CD4-positive, alpha-beta T cell treated with Interleukin-2 at 100 ng/mL for 4 hours (primary cell): ENCODE measurements at regions not wholly inside any gene's neighbourhood (a gene's known extent, or its start where the extent isn't known, plus 50 kb on each side); places are given as distances from the start of the nearest gene placed in this dataset.

Experiments
- DNase-seq: peaks from one replicate; pipeline ENCODE4 v3.0.0-alpha.2; 2020; ENCODE audit warnings: low spot score

DNA sequence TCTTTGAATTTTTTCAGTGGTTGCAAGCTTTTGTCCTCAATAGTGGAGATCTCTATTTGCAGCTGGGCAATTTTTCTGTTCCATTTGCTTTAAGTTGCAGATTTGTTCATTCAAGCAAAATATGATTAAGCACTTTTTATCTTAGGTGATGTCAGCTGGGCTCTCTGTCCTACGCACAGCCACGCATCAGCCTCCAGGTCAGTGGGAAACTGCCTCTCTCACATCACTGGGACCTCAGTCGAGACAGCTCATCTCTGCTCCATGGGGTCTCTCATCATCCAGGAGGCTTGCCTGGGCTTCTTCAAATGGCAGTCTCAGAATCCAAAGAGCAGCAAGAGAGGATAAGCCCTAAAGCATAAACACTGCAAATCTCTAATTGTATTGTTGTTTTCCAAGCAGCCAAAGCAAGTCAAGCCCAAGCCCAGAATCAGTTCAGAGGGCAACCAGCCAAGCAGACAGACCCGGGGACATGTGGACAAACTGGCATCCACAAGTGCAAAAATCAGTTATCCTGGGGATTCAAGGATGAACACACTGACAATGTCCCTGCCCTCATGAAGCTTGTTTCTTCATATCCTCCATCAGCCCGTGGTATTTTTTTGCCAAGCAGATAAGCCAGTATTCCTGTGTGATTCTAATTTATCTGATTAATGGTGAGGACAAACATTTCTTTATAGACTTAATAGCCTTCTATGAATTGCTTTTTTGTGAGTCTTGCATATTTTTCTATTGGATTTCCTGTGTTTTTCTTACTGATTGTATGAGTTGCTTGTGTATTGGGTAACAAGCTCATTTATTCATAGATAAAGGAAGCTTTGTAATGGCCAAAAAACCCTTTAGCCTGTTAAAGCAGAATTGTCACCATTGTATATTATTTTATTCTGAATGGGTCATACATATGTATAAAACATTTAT, 262.5 kb downstream of the GXYLT1 start:
- DNase-seq = no peak

DNA sequence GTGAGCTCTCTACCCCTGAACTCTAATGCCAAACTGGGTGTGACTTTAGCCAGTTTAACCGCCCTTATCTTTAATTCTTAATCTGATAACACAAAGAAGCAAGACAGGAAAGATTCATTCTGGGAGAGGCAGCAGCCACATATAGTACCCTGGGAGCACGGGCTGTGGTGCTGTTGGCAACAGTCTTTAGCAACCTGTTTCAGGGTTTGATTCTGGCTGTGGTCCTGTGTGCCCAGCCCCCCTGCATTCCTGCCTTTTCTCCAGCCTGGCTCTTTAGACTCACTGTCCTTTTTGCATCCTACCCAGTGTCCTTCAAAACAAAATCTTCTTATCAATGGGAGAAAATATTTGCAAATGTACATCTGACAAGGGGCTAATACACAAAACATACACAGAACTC, 275.2 kb downstream of the GXYLT1 start:
- DNase-seq = no peak

DNA sequence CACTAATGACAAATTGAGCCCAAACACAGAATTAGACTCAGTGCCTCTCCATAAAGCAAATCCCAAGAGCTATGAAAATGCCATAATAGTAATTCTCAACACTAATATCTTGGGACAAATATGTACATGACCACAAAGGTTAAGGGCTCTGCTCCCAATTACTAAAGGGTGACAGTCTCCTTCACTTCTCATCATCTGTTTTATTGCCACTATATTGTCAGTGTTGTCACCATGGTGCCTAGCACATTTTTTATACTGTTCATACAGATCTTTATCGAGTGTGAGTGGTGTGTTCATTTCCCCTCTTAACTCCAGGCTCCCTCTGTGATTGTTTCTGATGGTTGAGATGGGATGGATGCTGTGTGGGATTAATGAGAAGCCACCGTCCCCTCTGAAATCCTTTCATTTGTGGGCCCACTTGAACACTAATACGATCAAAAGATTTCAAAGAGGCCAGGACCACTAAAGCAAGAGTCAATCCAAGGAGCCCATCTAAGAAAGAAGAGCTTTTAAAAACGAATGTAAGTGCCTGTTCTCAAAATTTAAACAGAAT, 277.7 kb downstream of the GXYLT1 start:
- no peak for DNase-seq

DNA sequence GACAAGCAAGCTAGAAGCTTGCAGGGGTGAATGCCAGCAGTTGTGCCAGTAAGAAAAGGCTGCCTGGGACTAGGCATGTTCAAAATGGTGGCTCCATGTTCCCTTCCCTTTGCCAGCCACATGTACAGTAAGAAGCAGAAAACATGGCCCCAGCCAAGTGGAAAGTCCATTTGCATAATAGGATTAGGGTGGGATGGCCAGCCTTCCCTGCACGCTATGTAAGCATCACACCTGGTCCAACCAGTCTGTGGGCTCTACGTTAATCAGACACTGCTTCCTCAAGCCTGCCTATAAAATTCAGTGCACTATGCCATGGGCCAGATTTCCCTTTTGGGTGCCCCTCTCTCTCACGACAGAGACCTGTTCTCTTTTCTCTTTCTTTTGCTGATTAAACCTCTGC, 288.4 kb downstream of the GXYLT1 start:
- DNase-seq = no peak

DNA sequence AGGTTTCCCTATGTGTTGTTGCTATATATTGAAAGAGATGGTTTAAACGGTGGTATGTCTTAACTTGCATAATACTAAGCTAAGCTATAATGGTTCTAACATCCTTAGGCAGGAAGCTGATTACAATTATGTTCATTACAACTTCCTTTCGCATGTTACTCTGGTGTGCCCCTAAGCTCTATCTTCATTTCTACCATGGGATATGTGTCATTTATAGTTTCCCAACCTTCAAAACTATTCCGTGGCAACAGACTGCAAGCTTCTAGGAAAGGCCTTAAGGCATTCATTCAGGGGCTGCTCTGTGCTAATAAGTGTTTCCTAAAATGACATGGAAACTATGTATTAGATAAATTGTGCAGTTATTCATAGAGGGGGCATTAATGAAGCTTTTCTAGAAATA, 294.6 kb downstream of the GXYLT1 start:
- DNase-seq = no peak

DNA sequence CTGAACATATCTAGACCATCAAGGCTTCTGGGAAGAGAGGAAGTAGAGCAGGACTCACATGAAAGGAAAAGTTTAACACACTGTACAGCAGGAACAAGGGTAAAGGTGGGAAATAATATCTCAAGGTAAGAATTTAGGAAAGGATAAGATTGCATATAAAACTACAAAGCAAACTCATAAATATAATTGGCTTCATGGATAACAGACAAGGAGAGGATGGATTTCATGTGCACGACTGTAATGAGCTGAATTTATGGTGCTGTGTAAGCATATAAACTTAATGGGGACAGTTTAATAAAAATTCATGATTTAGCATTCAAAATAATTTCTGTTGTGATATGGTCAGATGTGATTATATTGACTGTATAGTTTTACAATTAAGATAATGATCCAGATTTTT, 298.0 kb downstream of the GXYLT1 start:
- DNase-seq = no peak

DNA sequence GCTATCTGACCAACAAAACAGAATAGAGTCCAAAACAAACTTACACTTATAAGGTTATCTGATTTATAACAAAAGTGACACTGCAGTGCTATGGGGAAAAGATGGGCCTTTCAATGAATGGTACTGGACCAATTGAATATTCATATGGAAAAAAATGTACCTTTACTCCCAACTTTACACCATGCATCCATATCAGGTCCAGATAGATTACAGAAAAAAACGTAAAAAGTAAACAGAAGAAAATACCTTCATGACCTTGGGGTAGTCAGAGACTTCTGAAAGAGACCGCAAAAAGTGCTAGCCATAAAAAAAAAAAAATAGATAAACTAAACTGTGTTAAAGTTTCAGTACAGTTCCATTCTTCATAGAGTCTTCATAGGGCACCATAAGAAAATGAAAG, 308.3 kb downstream of the GXYLT1 start:
- no peak for DNase-seq

DNA sequence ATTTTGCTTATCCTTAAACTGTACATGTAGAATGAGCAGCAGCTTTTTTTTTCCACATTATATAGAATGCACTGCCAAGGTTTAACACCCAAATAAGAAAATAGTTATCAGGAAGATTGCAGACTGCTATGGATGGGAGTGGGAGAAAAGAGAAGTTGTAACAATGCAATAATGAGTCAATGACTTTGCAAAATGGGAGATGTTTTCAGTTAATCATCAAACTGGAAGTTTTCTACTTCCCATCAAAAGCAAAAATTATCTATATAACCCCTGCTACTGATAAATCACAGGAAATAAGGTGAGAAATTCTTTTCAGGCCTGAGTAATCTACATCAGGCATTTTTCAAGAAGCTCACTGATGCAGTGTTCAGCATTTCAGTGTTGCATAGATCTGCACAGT, 309.1 kb downstream of the GXYLT1 start:
- no peak for DNase-seq

DNA sequence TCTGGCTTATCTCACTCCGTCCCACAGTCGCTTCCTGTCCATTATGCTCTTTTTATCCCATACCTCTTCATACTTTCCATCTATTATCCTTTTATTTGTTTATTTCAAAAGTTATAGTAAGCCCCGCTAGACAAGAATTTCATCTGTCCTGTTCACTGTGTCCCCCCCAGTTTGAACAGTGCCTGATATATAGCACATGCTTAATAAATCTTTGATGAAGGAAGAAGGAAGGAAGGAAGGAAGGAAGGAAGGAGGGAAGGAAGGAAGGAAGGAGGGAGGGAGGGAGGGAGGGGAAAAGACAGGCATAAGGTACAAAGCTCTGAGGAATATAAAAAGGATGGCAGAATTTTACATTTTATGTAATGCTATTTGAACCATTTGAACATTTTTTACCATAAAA, 324.7 kb downstream of the GXYLT1 start:
- DNase-seq = no peak

DNA sequence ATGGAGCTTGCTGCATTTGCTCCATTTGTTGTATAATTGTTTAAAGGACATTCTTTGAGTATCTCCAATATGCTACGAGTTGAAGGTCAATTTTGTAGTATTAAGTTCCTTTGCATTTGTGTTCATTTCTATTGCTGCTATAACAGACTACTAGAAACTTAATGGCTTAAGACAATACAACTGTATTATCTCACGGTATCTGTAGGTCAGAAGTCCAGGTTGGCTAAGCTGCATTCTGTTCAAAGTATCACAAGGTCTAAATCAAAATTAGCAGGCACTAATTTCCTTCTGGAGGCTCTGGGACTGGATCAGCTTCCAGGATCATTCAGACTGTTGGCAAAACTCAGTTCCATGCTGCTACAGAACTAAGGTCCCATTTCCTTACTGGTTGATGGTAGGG, 340.6 kb downstream of the GXYLT1 start:
- DNase-seq = no peak

DNA sequence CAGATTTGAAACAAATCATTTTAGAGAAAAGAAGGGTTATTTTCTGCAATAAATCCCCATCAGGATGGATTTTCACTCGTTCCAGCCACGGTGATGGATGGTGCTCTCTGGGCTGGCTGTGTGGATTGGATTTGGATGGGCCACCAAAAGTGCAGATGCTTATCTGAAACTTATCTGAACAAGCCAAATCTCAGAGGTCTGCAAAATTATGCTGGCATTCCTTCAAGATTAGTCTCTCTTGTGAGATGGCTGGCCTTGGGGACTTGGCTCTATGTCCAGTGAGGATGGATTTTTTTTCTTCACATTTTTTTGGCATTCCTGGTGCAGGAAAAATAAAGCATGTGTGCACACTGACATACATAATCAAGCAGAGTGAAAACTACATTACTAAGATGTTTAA, 341.9 kb downstream of the GXYLT1 start:
- no peak for DNase-seq

DNA sequence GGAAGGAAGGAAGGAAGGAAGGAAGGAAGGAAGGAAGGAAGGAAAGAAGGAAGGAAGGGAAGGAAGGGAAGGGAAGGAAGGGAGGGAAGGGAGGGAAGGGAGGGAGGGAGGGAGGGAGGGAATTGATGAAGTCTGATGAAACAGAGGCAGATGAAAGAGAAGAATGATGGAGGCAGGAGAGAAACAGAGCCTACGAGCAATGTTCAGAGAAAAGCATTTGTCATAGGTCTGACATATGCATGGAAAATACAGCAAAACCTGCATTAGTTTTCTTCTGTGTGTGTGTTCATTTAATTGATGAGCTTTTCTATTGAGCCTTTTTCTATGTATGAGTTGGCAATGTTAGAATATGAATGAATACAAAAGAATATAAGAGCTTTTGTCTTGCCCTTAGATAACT, 343.4 kb downstream of the GXYLT1 start:
- DNase-seq = no peak

DNA sequence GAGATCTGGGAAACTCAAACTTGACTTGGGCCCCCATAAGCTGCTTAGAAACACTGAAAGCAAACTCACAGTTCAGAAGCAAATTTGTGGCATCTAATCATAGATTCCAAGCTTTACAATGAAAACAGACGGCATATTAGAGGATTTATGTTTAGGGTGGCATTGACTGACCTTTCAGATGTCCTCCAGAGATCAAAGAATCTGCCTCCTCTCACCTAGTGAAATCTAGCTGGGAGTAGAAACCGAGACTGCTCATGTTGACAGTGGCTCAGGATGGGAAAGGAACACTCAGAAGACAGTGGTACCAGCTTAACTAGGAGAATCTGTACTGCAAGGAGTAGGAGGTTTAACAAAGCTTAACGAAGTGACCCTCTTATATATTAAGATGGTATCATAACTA, 345.0 kb downstream of the GXYLT1 start:
- no peak for DNase-seq

DNA sequence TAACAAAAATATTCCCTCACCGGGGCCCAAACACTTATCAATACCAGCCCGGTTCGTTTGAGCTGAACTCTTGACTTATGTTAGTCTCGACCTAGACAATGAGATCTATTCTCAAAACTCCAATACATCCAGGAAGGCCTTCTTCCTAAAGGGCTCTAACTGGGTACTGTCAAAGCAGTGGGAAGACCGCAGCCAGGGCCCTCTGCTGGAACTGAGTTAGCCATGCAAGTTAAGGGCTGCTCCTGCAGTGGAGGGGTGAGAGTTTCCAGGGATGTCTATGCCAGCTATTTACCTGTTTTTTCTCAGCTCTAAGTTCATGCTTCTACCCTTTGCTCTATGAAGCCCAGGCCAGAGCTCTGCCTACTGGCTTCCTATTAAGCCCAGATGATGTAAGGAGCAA, 348.8 kb downstream of the GXYLT1 start:
- no peak for DNase-seq

DNA sequence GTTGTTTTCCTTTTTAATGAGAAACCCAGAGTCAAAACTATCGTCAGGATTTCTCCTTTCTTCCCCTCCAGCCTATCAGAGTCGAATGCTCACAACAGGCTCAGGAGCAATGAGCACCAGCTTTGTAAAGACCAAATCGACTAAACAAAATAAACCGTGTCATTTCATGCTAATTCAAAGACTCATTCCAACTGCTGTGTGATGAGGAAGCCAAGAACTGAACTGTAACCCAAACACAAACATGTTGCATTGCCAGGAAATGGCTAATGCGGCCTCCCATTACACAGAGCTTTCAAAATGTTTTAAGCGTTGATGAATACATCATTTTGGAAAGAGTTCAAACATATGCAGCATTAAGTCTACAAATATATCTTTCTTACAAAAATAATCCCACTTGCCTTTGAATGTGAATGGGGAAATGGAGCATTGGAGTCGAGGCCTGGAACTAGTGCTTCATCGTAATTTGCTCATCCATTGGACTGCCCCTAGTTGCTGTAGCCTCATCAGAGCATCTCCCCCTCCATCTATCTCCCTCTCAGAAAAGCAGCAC, 349.5 kb downstream of the GXYLT1 start:
- no peak for DNase-seq

DNA sequence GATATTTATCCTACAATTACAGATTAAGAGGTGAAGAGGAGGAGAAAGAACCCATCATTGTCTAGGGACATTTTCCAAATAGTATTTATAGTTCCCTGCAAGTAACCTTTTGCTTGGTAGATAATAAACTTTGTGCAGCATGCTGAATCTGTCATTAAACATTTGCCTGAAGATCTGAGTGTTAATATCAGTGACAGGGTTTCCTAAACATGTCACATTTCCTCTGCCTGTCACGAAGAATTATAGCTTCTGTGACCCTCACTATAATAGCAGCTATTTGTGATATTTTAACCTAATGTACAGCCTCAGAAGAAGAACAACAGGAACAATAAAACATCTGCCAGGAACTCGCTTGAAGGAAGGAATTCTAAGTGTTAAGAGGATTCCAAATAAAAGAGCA, 350.3 kb downstream of the GXYLT1 start:
- DNase-seq = no peak

DNA sequence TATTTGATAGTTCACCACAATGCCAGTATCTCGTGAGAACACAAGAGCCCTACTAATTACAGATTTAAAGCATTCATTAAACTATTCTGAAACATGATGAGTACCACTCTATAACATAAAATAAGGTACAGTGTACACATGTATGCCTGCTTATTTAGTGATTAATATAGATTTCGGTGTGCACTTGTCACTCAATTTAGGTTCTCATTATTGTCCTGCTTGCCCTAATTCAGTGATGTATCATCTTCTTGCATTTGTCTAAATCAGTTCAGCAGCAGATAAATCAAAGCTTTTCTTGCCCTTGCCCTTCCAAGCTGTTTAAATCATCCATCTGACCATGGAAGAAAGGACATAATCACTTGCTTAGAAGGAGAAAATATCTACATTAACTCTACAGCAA, 359.7 kb downstream of the GXYLT1 start:
- no peak for DNase-seq

DNA sequence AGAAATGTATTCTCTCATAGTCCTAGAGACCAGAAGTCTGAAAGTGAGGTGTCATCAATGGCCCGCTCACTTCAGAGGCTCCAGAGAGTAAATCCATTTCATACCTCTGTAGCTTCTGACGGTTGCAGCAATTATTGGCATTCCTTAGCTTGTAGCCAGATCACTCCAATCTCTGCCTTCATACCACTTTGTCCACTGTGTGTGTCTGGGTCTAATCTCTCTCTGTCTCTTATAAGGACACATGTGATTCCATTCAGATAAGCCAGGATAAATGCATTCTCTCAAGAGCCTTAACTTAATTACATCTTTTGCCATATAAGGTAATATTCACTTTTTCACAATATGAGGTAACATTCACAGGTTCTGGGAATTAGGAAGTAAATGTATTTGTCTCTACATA, 365.7 kb downstream of the GXYLT1 start:
- no peak for DNase-seq

DNA sequence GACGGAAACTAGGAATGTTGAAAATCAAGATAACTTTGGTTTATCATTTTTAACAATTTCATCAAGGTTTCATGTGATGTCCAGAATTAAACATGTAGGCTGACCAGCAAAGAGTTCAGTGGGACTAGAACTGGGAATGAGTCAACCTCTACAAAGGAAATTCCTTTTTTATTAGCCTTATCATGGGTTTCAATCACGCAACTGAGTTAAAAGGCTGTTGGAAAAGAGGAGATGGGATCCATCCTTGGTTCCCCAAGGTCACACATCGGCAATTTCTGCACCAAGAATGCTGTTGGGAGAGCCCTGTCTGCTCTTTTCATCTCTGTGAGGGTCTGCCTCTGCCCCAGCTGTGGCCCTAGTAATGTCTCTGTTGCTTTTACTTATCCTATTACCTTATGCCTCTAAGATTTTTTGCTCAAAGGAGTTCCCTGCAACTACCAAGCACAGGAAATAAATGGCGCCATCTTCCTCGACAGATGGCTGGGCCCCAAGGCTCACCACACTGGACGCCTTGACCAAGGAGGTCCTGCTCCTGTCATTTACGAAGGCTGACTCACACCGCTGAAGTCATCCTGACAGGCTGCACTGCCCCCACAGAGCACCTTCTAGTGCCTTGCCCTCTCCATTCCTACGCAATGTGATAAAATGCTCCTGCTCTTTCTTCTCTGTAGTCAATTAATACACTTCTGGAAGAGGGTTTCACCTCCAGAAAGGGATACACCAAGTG, 367.4 kb downstream of the GXYLT1 start:
- DNase-seq = no peak

DNA sequence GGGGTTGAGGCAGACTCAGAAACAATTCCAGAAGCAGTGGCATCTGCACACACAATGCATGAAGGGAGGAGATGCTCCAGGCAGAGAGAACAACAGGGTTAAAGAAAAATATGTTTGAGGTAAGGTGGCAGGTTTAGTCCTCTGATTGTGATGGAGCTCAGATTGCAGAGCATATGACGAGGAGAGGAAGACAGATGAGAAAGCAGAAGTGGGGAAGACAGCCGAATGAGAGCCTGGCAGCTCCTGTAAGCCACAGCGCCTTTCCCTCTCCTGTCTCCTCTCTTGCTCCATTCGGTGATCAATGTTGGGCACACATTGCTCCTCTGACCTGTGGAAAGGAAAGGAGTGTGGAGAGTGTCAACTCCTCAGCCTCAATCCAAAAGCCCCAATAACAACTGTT, 372.2 kb downstream of the GXYLT1 start:
- no peak for DNase-seq

DNA sequence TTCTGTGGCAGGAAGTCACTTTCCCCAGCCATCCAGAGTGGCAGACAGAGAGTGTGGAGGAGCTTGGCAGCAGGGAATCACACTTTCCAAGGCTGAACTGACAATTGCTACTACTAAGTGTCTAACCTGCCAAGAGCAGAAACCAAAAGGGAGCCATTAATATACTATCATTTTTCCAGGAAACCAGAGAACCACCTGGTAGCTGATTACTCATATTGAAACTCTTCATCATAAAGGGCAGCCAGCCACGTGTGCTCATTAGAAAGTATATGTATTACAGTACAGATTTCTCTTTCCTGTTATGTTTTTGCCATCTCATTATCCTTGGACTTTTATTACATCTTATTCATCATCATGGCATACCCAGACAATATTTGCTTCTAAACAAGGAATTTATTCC, 374.9 kb downstream of the GXYLT1 start:
- DNase-seq = no peak

DNA sequence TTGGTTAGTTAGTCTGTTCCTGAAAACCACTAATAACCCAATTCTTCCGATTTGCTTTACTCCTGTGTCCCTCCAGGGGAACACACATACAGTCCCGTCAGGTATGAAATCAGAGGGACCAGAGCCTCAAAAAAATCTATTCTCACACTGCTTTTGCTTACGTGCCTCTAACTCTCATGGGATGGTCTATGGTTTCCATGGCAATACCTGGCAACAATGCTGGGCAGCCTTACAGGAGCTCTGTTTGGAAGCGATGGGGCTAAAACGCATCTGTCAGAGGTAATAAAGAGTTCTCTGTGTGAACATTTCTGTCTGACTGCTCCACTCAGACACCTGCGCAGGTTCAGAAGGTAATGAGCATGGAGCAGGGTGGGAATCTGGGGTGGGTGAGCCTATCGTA, 376.2 kb downstream of the GXYLT1 start:
- DNase-seq = no peak

DNA sequence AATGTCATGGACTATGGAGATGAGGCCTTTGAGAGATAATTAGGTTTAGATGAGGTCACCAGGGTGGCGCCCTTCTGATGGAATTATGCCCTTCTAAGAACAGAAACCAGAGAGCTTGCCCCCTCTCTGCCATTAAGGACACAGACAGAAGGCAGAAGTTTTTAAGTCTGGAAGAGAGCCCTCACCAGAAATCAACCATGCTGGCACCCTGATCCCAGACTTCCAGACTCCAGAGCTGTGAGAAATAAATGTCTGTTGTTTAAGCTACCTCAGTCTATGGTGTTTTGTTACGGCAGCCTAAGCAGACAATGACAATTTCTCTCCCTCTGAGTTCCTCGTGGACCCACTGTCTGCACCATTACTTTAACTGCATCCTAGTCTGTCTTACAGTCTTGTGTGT, 382.0 kb downstream of the GXYLT1 start:
- no peak for DNase-seq
